ENCODE measurements at regions not wholly inside any gene's neighbourhood (a gene's known extent, or its start where the extent isn't known, plus 50 kb on each side); places are given as distances from the start of the nearest gene placed in this dataset.

DNA sequence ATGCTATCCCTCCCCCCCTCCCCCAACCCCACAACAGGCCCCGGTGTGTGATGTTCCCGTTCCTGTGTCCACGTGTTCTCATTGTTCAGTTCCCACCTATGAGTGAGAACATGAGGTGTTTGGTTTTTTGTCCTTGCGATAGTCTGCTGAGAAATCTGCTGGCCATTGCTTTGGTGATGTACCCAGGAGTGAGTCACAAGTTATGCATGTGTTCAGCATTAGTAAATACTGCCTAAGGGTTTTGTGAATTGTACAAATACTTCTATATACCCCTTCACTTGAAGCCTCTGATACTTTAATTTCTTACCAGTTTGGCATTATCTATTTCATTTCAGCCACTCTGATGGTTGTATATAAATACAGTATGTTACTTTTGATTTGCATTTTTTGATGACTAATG, 711.3 kb upstream of the GJE1 start:
- no peak for TF ChIP-seq CTCF (IDR thresholded peaks at IDR 0.05)
- no peak for TF ChIP-seq ZFX (IDR thresholded peaks at IDR 0.05; ENCODE audit: borderline replicate concordance)
